Mesenchymal stem cell (in vitro differentiated cells and primary cell): ENCODE measurements at regions not wholly inside any gene's neighbourhood (a gene's known extent, or its start where the extent isn't known, plus 50 kb on each side); places are given as distances from the start of the nearest gene placed in this dataset.

Experiments
- DNase-seq: peaks from one replicate; pipeline ENCODE4 v3.0.0-alpha.2; 2013
- H2AFZ ChIP-seq: one replicate; pipeline ENCODE4 v1.6.1; 2013; ENCODE audit warnings: low read depth, mild to moderate bottlenecking, control low read depth, inconsistent platforms, low read length, moderate library complexity
- H2AK5ac ChIP-seq: 2 replicates; pipeline ENCODE4 v1.6.1; 2013; ENCODE audit warnings: low read length, moderate library complexity, mild to moderate bottlenecking, inconsistent platforms; ENCODE audit not compliant: severe bottlenecking
- H2BK120ac ChIP-seq: one replicate; pipeline ENCODE4 v1.6.1; 2013; ENCODE audit warnings: low read depth, mild to moderate bottlenecking, inconsistent platforms, low read length, moderate library complexity
- H2BK12ac ChIP-seq, 2 experiments: one replicate each; pipeline ENCODE4 v1.6.1; 2013; ENCODE audit warnings: inconsistent platforms in 2 of 2, low read length in 2 of 2, mild to moderate bottlenecking in 2 of 2, moderate library complexity in 2 of 2, control low read depth in 1 of 2
- H2BK15ac ChIP-seq: one replicate; pipeline ENCODE4 v1.6.1; 2013; ENCODE audit warnings: mild to moderate bottlenecking, low read depth, inconsistent platforms; ENCODE audit not compliant: poor library complexity, severe bottlenecking
- H2BK5ac ChIP-seq: 2 replicates; pipeline ENCODE4 v1.6.1; 2013; ENCODE audit warnings: low read depth, mild to moderate bottlenecking, low read length, control low read depth, inconsistent platforms; ENCODE audit not compliant: poor library complexity, severe bottlenecking
- H3K14ac ChIP-seq, 2 experiments: one replicate each; pipeline ENCODE4 v1.6.1; 2013; ENCODE audit warnings: inconsistent platforms in 2 of 2, low read length in 2 of 2, control low read depth in 1 of 2, mild to moderate bottlenecking in 1 of 2, moderate library complexity in 1 of 2
- H3K18ac ChIP-seq, 2 experiments: one replicate each; pipeline ENCODE4 v1.6.1; 2013; ENCODE audit warnings: inconsistent platforms in 2 of 2, low read length in 2 of 2, control low read depth in 1 of 2, low read depth in 1 of 2, mild to moderate bottlenecking in 1 of 2
- H3K23ac ChIP-seq, 2 experiments: one replicate each; pipeline ENCODE4 v1.6.1; 2013; ENCODE audit warnings: inconsistent platforms in 2 of 2, low read length in 2 of 2, mild to moderate bottlenecking in 2 of 2, moderate library complexity in 2 of 2, control low read depth in 1 of 2
- H3K27ac ChIP-seq: 2 replicates; pipeline ENCODE4 v1.5.1; 2013; ENCODE audit warnings: mild to moderate bottlenecking, moderate library complexity, low read length, control low read depth, inconsistent platforms; ENCODE audit not compliant: poor library complexity, severe bottlenecking
- H3K27me3 ChIP-seq, 2 experiments: 2 replicates each; pipeline versions ENCODE4 v1.6.1 to v1.7.0; 2013; ENCODE audit warnings: low read length in 2 of 2, mild to moderate bottlenecking in 2 of 2, moderate library complexity in 2 of 2, control low read depth in 1 of 2, inconsistent platforms in 1 of 2; ENCODE audit not compliant: control insufficient read depth in 1 of 2, insufficient read depth in 1 of 2
- H3K36me3 ChIP-seq, 2 experiments: 2 replicates each; pipeline versions ENCODE4 v1.6.1 to v1.7.0; 2013; ENCODE audit warnings: low read length in 2 of 2, control low read depth in 1 of 2, inconsistent platforms in 1 of 2, low read depth in 1 of 2, mild to moderate bottlenecking in 1 of 2; ENCODE audit not compliant: insufficient read depth in 2 of 2, control insufficient read depth in 1 of 2
- H3K4ac ChIP-seq, 2 experiments: one replicate each; pipeline ENCODE4 v1.6.1; 2013; ENCODE audit warnings: inconsistent platforms in 2 of 2, low read length in 2 of 2, mild to moderate bottlenecking in 2 of 2, moderate library complexity in 2 of 2, control low read depth in 1 of 2, low read depth in 1 of 2
- H3K4me1 ChIP-seq: 2 replicates; pipeline ENCODE4 v1.6.1; 2013; ENCODE audit warnings: low read depth, low read length, control low read depth; ENCODE audit not compliant: control insufficient read depth, insufficient read depth
- H3K4me2 ChIP-seq: 2 replicates; pipeline ENCODE4 v1.6.1; 2013; ENCODE audit warnings: low read length, mild to moderate bottlenecking, inconsistent platforms; ENCODE audit not compliant: poor library complexity, severe bottlenecking
- H3K4me3 ChIP-seq, 2 experiments: 2 replicates each; pipeline versions ENCODE4 v1.5.1 to v1.7.0; 2013; ENCODE audit warnings: low read length in 2 of 2, mild to moderate bottlenecking in 2 of 2, control low read depth in 1 of 2, low read depth in 1 of 2; ENCODE audit not compliant: insufficient read depth in 1 of 2
- H3K79me1 ChIP-seq: replicated peaks from 2 replicates; pipeline ENCODE4 v1.6.1; 2013; ENCODE audit warnings: mild to moderate bottlenecking, control low read depth, low read length, inconsistent platforms; ENCODE audit not compliant: poor library complexity, severe bottlenecking
- H3K9ac ChIP-seq: 2 replicates; pipeline ENCODE4 v1.7.0; 2013; ENCODE audit warnings: mild to moderate bottlenecking, low read length, moderate library complexity
- H3K9me3 ChIP-seq: 2 replicates; pipeline ENCODE4 v1.7.0; 2013; ENCODE audit warnings: mild to moderate bottlenecking, low read length; ENCODE audit not compliant: control insufficient read depth
- H4K8ac ChIP-seq: one replicate; pipeline ENCODE4 v1.6.1; 2013; ENCODE audit warnings: inconsistent platforms, mild to moderate bottlenecking, low read length, moderate library complexity
- H4K91ac ChIP-seq: one replicate; pipeline ENCODE4 v1.6.1; 2013; ENCODE audit warnings: mild to moderate bottlenecking, low read length, inconsistent platforms
- WGBS: methylation state at CpG from one replicate; pipeline ENCODE4 v1.1.7; 2013; ENCODE audit warnings: mixed read lengths; 5-methylcytosine and 5-hydroxymethylcytosine counted together

DNA sequence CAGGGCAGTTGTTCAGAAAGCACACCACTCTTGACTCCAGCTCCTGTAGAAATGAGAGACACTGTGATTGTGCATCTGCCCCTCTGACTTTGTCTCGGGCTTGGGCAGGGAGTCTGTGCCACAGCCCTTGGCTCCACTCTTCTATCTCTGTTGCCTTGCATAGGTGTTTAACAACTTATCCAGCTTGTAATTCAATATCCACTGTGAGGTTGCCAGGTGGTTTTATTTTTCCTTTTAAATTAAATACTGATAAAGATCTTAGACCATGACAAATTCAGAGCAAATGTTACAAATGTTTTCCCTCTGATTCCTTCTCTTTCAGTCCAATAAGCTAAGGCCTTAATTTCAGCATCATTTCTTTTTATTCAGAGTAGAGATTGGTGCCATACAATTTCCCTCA, 421.7 kb downstream of the STK39 start:
- Histone ChIP-seq H3K4me3 (no peak overlapping the region), H2BK15ac (no peak overlapping the region), H3K9me3 (no peaks in the 10 kb centered on the region), H2BK5ac (no peak overlapping the region), H2AFZ (no peak overlapping the region), H3K4me2 (no peak overlapping the region), H2BK120ac (no peak overlapping the region), H2AK5ac (no peak overlapping the region), H3K79me1 (no peaks in the 10 kb centered on the region), H3K27me3 (no peaks in the 10 kb centered on the region), H3K18ac (no peak overlapping the region), H3K9ac (no peak overlapping the region), H2BK12ac (no peak overlapping the region), H3K14ac (peak overlapping the region in 1 of 2 experiments; percentile 41), H3K36me3 (no peaks in the 10 kb centered on the region), H4K8ac (no peak overlapping the region), H3K23ac (no peak overlapping the region), H3K27ac (no peak overlapping the region), H4K91ac (no peak overlapping the region), H3K4ac (no peak overlapping the region), H3K4me1 (no peaks in the 10 kb centered on the region)
- no peak for DNase-seq
- 92% methylated on average over 1 of the region's 1 CpG for WGBS

DNA sequence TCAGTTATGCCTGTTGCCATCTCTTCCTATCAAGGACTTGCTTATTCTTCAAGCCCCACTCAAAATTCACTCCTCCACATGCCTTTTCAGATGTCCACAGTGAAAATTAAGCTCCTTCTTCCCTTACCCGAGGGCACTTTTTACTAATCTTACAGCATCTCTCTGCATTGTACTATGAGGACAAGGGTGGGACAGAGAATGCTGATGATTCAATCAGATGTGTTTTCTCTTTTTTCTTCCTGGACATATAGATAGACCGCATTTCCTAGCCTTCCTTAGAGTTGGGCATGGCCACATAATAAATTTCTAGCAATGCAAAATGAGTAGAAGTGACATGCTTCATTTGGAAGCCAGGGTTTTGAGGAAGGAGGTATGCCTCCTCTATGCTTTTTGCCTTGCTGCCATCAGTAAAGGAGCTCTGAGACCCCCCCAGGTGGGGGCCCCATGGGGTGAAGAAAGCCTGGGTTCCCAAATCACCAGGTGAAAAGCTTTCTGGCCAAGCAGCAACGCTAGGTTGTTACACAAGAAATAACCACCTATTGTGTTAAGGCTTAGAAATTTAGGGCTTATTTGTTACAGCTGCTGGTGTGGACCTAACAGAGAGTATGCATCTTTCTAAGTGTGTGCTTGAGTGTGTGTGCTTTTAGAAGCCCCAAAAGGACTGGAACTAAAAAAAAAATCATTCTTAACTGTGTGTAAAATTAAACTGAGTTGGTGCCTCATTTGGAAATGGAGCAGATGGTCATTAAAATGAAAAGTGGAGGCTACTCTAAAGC, 424.5 kb downstream of the STK39 start:
- Histone ChIP-seq H3K9me3 (no peaks in the 10 kb centered on the region), H3K4me2 (no peak overlapping the region), H3K14ac (no peak overlapping the region), H4K8ac (no peak overlapping the region), H3K18ac (no peak overlapping the region), H2BK12ac (no peak overlapping the region), H2AFZ (no peak overlapping the region), H2BK120ac (no peak overlapping the region), H3K4me3 (no peak overlapping the region), H3K27me3 (no peaks in the 10 kb centered on the region), H3K79me1 (no peaks in the 10 kb centered on the region), H3K36me3 (no peaks in the 10 kb centered on the region), H2AK5ac (no peak overlapping the region), H3K4me1 (no peaks in the 10 kb centered on the region), H4K91ac (no peak overlapping the region), H3K4ac (no peak overlapping the region), H3K27ac (no peak overlapping the region), H3K23ac (no peak overlapping the region), H2BK5ac (no peak overlapping the region), H2BK15ac (no peak overlapping the region), H3K9ac (no peak overlapping the region)
- DNase-seq: no peak
- WGBS: 86% methylated on average over 2 of the region's 3 CpGs

DNA sequence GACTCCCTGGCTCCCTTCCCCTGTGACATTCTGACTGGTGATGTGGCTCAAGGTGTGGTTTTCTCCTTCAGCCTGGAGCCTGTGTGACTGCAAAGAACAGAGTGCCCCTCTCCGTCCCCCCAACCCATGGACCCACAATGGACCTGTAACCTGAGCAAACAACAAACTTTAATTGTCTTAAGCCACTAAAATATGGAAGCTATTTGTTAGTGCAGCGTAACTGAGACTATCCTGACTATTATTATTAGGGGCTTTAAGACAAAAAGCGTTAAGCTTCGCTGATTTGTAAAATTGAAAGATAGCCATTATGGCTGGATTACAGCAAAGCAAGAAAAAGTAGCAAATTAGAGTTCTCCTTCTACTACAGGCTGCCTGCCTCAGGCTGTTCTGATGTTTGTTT, 426.9 kb downstream of the STK39 start:
- H3K14ac ChIP-seq: no peak overlapping the region
- H4K91ac ChIP-seq: no peak overlapping the region
- no peak overlapping the region for H3K18ac ChIP-seq
- no peak overlapping the region for H2BK12ac ChIP-seq
- no peaks in the 10 kb centered on the region for H3K9me3 ChIP-seq
- H2AK5ac ChIP-seq: no peak overlapping the region
- H3K4me2 ChIP-seq: no peak overlapping the region
- no peak overlapping the region for H2AFZ ChIP-seq
- H2BK15ac ChIP-seq: no peak overlapping the region
- DNase-seq: no peak
- no peaks in the 10 kb centered on the region for H3K36me3 ChIP-seq
- H3K79me1 ChIP-seq: no peaks in the 10 kb centered on the region
- no peak overlapping the region for H3K4ac ChIP-seq
- H3K27ac ChIP-seq: no peak overlapping the region
- 100% methylated on average over 3 of the region's 4 CpGs for whole genome bisulfite sequencing
- no peak overlapping the region for H4K8ac ChIP-seq
- H3K9ac ChIP-seq: no peak overlapping the region
- no peak overlapping the region for H2BK120ac ChIP-seq
- H3K23ac ChIP-seq: no peak overlapping the region
- H3K4me1 ChIP-seq: no peaks in the 10 kb centered on the region
- no peak overlapping the region for H3K4me3 ChIP-seq
- H3K27me3 ChIP-seq: no peaks in the 10 kb centered on the region
- no peak overlapping the region for H2BK5ac ChIP-seq

DNA sequence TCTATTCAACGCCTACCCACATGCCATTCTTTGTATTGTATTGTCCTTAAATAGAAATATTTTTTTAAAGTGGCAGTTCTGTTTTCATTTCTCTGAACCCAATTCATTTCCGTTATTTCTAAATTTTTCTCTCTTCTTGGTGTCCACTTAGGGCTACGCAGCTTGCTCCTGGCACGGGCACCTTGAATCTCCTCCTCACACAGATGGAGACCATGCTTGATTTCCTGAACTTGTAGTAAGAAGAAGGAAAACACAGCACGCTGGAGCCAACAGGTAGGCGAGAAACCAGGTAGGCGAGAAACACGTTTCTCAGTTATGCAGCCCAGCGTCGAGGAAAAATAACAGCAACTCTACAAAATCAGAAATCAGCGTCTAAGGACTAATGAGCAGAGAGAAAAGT, 428.9 kb downstream of the STK39 start:
- H3K18ac ChIP-seq: no peak overlapping the region
- no peaks in the 10 kb centered on the region for H3K79me1 ChIP-seq
- no peak overlapping the region for H3K23ac ChIP-seq
- 70% methylated on average over 7 of the region's 11 CpGs for WGBS
- no peak overlapping the region for H3K4me2 ChIP-seq
- H2BK5ac ChIP-seq: no peak overlapping the region
- H3K27ac ChIP-seq: no peak overlapping the region
- H3K9ac ChIP-seq: no peak overlapping the region
- no peak overlapping the region for H2BK15ac ChIP-seq
- no peak overlapping the region for H4K8ac ChIP-seq
- no peak overlapping the region for H3K4me3 ChIP-seq
- no peaks in the 10 kb centered on the region for H3K9me3 ChIP-seq
- no peak overlapping the region for H2BK12ac ChIP-seq
- H2AFZ ChIP-seq: no peak overlapping the region
- no peak overlapping the region for H4K91ac ChIP-seq
- H3K4ac ChIP-seq: no peak overlapping the region
- H3K36me3 ChIP-seq: no peaks in the 10 kb centered on the region
- H2BK120ac ChIP-seq: no peak overlapping the region
- no peak for DNase-seq
- H3K27me3 ChIP-seq: no peaks in the 10 kb centered on the region
- no peaks in the 10 kb centered on the region for H3K4me1 ChIP-seq
- H2AK5ac ChIP-seq: no peak overlapping the region
- no peak overlapping the region for H3K14ac ChIP-seq
